Thyroid gland (tissue), 4 donors: ENCODE measurements at regions not wholly inside any gene's neighbourhood (a gene's known extent, or its start where the extent isn't known, plus 50 kb on each side); places are given as distances from the start of the nearest gene placed in this dataset.

ENCODE experiments used
- CTCF ChIP-seq, 6 experiments: fragments of 200-600 bp in 3 of 6; fragments of 450-650 bp in 3 of 6; sonication (generic) in 3 of 6; IDR thresholded peaks; one replicate each; pipeline ENCODE4 v1.5.1; 2016 to 2019; ENCODE audit warnings: antibody characterized with exemption in 6 of 6, mild to moderate bottlenecking in 2 of 6, inconsistent platforms in 1 of 6, moderate library complexity in 1 of 6
- POLR2A ChIP-seq, 2 donors: fragments of 450-650 bp; IDR thresholded peaks; one replicate each; pipeline ENCODE4 v1.6.1; 2017; ENCODE audit warnings: antibody characterized with exemption in 2 of 2, mild to moderate bottlenecking in 2 of 2, moderate library complexity in 1 of 2

- no peak for TF ChIP-seq CTCF (IDR thresholded peaks at IDR 0.05)
- TF ChIP-seq POLR2A (IDR thresholded peaks at IDR 0.05), result no peak
These were observed 280.0 kb downstream of the ANKRD50 start for GRCh38 chr4:124432500-124432899.
